ENCODE measurements at regions not wholly inside any gene's neighbourhood (a gene's known extent, or its start where the extent isn't known, plus 50 kb on each side); places are given as distances from the start of the nearest gene placed in this dataset.

GRCh38 chr18:72452328-72452727 is 91.8 kb downstream of the CBLN2 start:
- TF ChIP-seq CTCF (IDR thresholded peaks at IDR 0.05; ENCODE audit: low read length) (no peak), EZH2 (optimal IDR thresholded peaks at IDR 0.05; ENCODE audit: low read depth, low read length) (no peak)
